Esophagus muscularis mucosa (tissue), 4 donors: ENCODE measurements at regions not wholly inside any gene's neighbourhood (a gene's known extent, or its start where the extent isn't known, plus 50 kb on each side); places are given as distances from the start of the nearest gene placed in this dataset.

Experiments used
- CTCF ChIP-seq, 3 experiments: fragments of 200-600 bp in 2 of 3; fragments of 450-650 bp in 1 of 3; sonication (generic) in 2 of 3; IDR thresholded peaks; one replicate each; pipeline ENCODE4 v1.5.1; 2017 to 2019; ENCODE audit warnings: antibody characterized with exemption in 3 of 3, mild to moderate bottlenecking in 2 of 3, moderate library complexity in 1 of 3
- EP300 ChIP-seq: sonication (generic); formaldehyde crosslinking; IDR thresholded peaks from one replicate; pipeline ENCODE4 v1.6.1; 2017; ENCODE audit warnings: antibody characterized with exemption
- POLR2A ChIP-seq: fragments of 450-650 bp; IDR thresholded peaks from one replicate; pipeline ENCODE4 v1.6.1; 2017; ENCODE audit warnings: antibody characterized with exemption, moderate library complexity, mild to moderate bottlenecking, low read depth
- POLR2AphosphoS5 ChIP-seq, 2 donors: sonication (generic); formaldehyde crosslinking; IDR thresholded peaks; one replicate each; pipeline ENCODE4 v1.6.1; 2017; ENCODE audit warnings: antibody characterized with exemption in 2 of 2

DNA sequence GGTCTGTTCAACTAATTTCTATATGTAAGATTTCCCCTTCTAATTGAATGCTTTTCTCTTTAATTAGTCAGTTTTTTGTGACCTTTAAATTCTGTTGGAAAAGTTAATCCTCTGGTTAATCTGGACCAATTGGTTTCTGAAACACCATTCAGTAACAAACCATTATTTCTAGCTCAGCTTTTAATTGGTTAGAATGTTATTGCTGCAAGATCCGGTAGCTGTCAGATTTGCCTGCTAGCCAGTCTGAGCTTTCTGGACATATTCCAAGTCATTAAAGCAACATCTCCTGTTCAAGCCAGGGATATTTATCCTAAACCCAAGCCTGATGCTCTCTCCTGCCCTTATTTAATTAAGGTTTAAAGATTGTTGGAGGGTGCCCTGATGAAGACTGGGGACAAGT, 55.1 kb upstream of the FBXL4 start:
- no peak for TF ChIP-seq CTCF (IDR thresholded peaks at IDR 0.05)
- no peak for TF ChIP-seq POLR2AphosphoS5 (IDR thresholded peaks at IDR 0.05)
- TF ChIP-seq POLR2A, result no peak
- no peak for TF ChIP-seq EP300
